ENCODE measurements at regions not wholly inside any gene's neighbourhood (a gene's known extent, or its start where the extent isn't known, plus 50 kb on each side); places are given as distances from the start of the nearest gene placed in this dataset.

DNA sequence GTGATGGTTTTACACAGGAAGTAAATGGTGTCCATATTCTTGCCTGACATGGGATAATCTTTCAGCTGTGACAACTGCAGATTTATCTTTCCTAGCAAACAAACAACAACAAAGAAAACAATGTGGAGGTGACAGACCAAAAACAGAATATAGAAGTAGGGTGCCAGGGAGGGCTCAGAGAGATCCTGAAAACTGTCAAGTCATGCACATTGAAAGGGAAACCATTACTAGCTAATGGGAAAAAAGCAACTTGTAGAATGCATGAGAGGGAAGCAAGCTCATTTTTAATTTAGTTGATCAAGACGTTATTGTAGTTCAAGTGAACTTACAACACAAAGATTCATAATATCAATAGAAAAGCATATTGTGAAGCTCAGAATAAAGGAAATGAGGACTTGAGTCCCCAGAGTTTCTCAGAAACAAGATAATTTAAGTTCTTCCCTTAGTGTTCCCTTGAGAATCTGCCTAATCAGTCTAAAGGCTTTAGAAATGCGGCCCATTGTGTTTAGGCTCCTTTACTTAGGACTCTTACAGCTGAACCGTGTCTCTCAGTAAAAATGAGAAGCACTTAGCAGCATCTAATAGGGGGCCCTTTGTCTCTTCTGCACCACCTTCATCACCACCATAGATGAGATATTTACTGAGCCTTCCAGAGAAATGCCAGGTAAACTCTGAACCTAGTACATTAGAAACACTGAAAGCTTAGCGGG, 115.6 kb upstream of the CADPS start:
- TF ChIP-seq, protein P1, sequence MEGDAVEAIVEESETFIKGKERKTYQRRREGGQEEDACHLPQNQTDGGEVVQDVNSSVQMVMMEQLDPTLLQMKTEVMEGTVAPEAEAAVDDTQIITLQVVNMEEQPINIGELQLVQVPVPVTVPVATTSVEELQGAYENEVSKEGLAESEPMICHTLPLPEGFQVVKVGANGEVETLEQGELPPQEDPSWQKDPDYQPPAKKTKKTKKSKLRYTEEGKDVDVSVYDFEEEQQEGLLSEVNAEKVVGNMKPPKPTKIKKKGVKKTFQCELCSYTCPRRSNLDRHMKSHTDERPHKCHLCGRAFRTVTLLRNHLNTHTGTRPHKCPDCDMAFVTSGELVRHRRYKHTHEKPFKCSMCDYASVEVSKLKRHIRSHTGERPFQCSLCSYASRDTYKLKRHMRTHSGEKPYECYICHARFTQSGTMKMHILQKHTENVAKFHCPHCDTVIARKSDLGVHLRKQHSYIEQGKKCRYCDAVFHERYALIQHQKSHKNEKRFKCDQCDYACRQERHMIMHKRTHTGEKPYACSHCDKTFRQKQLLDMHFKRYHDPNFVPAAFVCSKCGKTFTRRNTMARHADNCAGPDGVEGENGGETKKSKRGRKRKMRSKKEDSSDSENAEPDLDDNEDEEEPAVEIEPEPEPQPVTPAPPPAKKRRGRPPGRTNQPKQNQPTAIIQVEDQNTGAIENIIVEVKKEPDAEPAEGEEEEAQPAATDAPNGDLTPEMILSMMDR (IDR thresholded peaks at IDR 0.05), result no peak
- TF ChIP-seq POLR2A (IDR thresholded peaks at IDR 0.05), result no peak
